ENCODE measurements at regions not wholly inside any gene's neighbourhood (a gene's known extent, or its start where the extent isn't known, plus 50 kb on each side); places are given as distances from the start of the nearest gene placed in this dataset.

DNA sequence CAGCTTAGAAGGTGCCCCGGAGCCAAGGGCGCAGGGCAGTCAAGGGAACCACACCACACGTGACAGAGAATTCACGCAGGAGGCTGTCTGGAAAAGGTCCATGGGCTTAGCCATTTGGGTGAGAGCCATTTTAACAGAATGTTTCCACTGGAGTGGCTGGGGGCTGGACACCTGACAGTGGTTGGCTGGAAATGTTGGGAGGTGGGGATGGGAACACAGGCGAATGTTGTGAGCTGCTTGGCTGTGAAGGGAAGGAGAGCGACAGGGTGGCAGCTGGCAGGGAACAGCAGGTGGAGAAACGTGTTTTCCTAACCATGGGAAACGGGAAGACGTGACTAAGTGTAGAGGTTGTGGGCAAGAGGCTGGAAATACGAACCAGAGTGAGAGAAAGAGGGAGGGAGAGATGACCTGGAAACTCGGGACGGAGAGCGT, 100.5 kb upstream of the ZNF32 start:
- H3K36me3 ChIP-seq (ENCODE audit: control insufficient read depth in 4 of 4, insufficient read depth in 3 of 4, low read depth in 1 of 4, low read length in 3 of 4) = no peaks in the 10 kb centered on the region
- no peak overlapping the region for H3K27ac ChIP-seq (ENCODE audit: low read depth in 1 of 2, low read length in 2 of 2)
- no peak overlapping the region for H3K9ac ChIP-seq (ENCODE audit: low read depth in 1 of 2, low read length in 2 of 2)
- no peak overlapping the region for H3K4me3 ChIP-seq (ENCODE audit: low read depth in 1 of 3, low read length in 3 of 3)
- H3K4me1 ChIP-seq (ENCODE audit: control insufficient read depth in 4 of 4, insufficient read depth in 4 of 4, low read length in 3 of 4) = no peaks in the 10 kb centered on the region
- no peaks in the 10 kb centered on the region for H3K27me3 ChIP-seq (ENCODE audit: control insufficient read depth in 4 of 4, insufficient read depth in 4 of 4, low read length in 3 of 4)
- DNase-seq (ENCODE audit: low spot score) = no peak
- no peaks in the 10 kb centered on the region for H3K9me3 ChIP-seq (ENCODE audit: control insufficient read depth in 4 of 4, low read length in 3 of 4)
- WGBS = 91% methylated on average over 13 of the region's 13 CpGs
- TF ChIP-seq, protein P1, sequence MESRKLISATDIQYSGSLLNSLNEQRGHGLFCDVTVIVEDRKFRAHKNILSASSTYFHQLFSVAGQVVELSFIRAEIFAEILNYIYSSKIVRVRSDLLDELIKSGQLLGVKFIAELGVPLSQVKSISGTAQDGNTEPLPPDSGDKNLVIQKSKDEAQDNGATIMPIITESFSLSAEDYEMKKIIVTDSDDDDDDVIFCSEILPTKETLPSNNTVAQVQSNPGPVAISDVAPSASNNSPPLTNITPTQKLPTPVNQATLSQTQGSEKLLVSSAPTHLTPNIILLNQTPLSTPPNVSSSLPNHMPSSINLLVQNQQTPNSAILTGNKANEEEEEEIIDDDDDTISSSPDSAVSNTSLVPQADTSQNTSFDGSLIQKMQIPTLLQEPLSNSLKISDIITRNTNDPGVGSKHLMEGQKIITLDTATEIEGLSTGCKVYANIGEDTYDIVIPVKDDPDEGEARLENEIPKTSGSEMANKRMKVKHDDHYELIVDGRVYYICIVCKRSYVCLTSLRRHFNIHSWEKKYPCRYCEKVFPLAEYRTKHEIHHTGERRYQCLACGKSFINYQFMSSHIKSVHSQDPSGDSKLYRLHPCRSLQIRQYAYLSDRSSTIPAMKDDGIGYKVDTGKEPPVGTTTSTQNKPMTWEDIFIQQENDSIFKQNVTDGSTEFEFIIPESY (IDR thresholded peaks at IDR 0.05) = no peak
- TF ChIP-seq FOXA1 (IDR thresholded peaks at IDR 0.05) (no peak), HNF4G (IDR thresholded peaks at IDR 0.05) (no peak), NR2F2 (IDR thresholded peaks at IDR 0.05) (no peak), TAF1 (conservative IDR thresholded peaks at IDR 0.05) (no peak), JUND (IDR thresholded peaks at IDR 0.05) (no peak), HNF4A (conservative IDR thresholded peaks at IDR 0.05) (no peak), SP1 (IDR thresholded peaks at IDR 0.05) (no peak), RXRA (IDR thresholded peaks at IDR 0.05) (no peak)
- TF ChIP-seq, protein P2, sequence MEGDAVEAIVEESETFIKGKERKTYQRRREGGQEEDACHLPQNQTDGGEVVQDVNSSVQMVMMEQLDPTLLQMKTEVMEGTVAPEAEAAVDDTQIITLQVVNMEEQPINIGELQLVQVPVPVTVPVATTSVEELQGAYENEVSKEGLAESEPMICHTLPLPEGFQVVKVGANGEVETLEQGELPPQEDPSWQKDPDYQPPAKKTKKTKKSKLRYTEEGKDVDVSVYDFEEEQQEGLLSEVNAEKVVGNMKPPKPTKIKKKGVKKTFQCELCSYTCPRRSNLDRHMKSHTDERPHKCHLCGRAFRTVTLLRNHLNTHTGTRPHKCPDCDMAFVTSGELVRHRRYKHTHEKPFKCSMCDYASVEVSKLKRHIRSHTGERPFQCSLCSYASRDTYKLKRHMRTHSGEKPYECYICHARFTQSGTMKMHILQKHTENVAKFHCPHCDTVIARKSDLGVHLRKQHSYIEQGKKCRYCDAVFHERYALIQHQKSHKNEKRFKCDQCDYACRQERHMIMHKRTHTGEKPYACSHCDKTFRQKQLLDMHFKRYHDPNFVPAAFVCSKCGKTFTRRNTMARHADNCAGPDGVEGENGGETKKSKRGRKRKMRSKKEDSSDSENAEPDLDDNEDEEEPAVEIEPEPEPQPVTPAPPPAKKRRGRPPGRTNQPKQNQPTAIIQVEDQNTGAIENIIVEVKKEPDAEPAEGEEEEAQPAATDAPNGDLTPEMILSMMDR (IDR thresholded peaks at IDR 0.05; ENCODE audit: low read depth, low read length, missing input control) = no peak

DNA sequence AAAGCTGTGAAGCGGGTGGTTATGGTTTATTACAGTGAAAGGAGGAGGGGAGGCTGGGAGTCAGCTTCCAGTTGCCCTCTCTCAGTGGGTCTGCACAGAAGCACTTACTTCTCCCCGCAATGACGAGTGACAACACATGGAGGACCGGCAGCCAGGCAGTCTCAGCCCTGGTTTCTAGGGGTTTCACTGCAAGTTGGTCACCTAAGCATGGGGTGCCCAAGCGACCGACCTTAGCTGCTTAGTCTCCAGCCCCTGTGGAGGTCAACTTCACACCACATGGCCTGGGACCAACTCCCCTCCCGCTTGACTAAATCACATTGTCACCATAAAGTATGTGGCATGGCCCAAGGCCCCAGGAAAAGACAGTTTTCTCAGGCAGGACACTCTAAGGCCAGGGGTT, 99.9 kb upstream of the ZNF32 start:
- H3K27ac ChIP-seq (ENCODE audit: low read depth in 1 of 2, low read length in 2 of 2) = no peak overlapping the region
- H3K9ac ChIP-seq (ENCODE audit: low read depth in 1 of 2, low read length in 2 of 2) = no peak overlapping the region
- no peak for TF ChIP-seq EGR1 (IDR thresholded peaks at IDR 0.05; ENCODE audit: low read depth in 2 of 2)
- no peak for TF ChIP-seq SP1 (IDR thresholded peaks at IDR 0.05)
- no peak for TF ChIP-seq RAD21 (IDR thresholded peaks at IDR 0.05)
- TF ChIP-seq, protein P3, sequence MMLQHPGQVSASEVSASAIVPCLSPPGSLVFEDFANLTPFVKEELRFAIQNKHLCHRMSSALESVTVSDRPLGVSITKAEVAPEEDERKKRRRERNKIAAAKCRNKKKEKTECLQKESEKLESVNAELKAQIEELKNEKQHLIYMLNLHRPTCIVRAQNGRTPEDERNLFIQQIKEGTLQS (IDR thresholded peaks at IDR 0.05) = no peak
- no peak for TF ChIP-seq JUND (IDR thresholded peaks at IDR 0.05)
- TF ChIP-seq, protein P2 (IDR thresholded peaks at IDR 0.05; ENCODE audit: low read depth, low read length, missing input control) = no peak
- TF ChIP-seq NR2F2 (IDR thresholded peaks at IDR 0.05) = no peak
- no peak for TF ChIP-seq YY1 (IDR thresholded peaks at IDR 0.05)
- TF ChIP-seq GABPA (IDR thresholded peaks at IDR 0.05 in 1 of 2, conservative IDR thresholded peaks at IDR 0.05 in 1 of 2) = no peak
- TF ChIP-seq FOXA2 (IDR thresholded peaks at IDR 0.05) = no peak
- TF ChIP-seq HNF4A (conservative IDR thresholded peaks at IDR 0.05) = no peak
- no peak for TF ChIP-seq TAF1 (conservative IDR thresholded peaks at IDR 0.05)
- TF ChIP-seq FOXA1 (IDR thresholded peaks at IDR 0.05) = no peak
- no peak for TF ChIP-seq RXRA (IDR thresholded peaks at IDR 0.05)
- TF ChIP-seq HNF4G (IDR thresholded peaks at IDR 0.05) = no peak
- TF ChIP-seq, protein P4, sequence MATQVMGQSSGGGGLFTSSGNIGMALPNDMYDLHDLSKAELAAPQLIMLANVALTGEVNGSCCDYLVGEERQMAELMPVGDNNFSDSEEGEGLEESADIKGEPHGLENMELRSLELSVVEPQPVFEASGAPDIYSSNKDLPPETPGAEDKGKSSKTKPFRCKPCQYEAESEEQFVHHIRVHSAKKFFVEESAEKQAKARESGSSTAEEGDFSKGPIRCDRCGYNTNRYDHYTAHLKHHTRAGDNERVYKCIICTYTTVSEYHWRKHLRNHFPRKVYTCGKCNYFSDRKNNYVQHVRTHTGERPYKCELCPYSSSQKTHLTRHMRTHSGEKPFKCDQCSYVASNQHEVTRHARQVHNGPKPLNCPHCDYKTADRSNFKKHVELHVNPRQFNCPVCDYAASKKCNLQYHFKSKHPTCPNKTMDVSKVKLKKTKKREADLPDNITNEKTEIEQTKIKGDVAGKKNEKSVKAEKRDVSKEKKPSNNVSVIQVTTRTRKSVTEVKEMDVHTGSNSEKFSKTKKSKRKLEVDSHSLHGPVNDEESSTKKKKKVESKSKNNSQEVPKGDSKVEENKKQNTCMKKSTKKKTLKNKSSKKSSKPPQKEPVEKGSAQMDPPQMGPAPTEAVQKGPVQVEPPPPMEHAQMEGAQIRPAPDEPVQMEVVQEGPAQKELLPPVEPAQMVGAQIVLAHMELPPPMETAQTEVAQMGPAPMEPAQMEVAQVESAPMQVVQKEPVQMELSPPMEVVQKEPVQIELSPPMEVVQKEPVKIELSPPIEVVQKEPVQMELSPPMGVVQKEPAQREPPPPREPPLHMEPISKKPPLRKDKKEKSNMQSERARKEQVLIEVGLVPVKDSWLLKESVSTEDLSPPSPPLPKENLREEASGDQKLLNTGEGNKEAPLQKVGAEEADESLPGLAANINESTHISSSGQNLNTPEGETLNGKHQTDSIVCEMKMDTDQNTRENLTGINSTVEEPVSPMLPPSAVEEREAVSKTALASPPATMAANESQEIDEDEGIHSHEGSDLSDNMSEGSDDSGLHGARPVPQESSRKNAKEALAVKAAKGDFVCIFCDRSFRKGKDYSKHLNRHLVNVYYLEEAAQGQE (IDR thresholded peaks at IDR 0.05) = no peak
- TF ChIP-seq, protein P1 (IDR thresholded peaks at IDR 0.05) = no peak
- TF ChIP-seq, protein P5, sequence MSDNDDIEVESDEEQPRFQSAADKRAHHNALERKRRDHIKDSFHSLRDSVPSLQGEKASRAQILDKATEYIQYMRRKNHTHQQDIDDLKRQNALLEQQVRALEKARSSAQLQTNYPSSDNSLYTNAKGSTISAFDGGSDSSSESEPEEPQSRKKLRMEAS (IDR thresholded peaks at IDR 0.05) = no peak
- no peaks in the 10 kb centered on the region for H3K9me3 ChIP-seq (ENCODE audit: control insufficient read depth in 4 of 4, low read length in 3 of 4)
- H3K27me3 ChIP-seq (ENCODE audit: control insufficient read depth in 4 of 4, insufficient read depth in 4 of 4, low read length in 3 of 4) = no peaks in the 10 kb centered on the region
- H3K4me3 ChIP-seq (ENCODE audit: low read depth in 1 of 3, low read length in 3 of 3) = no peak overlapping the region
- DNase-seq (ENCODE audit: low spot score) = no peak
- H3K4me1 ChIP-seq (ENCODE audit: control insufficient read depth in 4 of 4, insufficient read depth in 4 of 4, low read length in 3 of 4) = no peaks in the 10 kb centered on the region
- WGBS = 95% methylated on average over 7 of the region's 7 CpGs
- H3K36me3 ChIP-seq (ENCODE audit: control insufficient read depth in 4 of 4, insufficient read depth in 3 of 4, low read depth in 1 of 4, low read length in 3 of 4) = no peaks in the 10 kb centered on the region

All from liver (tissue), 8 donors.